WTC11 (cell line): ENCODE measurements at regions not wholly inside any gene's neighbourhood (a gene's known extent, or its start where the extent isn't known, plus 50 kb on each side); places are given as distances from the start of the nearest gene placed in this dataset.

Experiments used
- ATAC-seq: fragments of 200-7000 bp; cut with Tn5 transposase; 2 replicates; pipeline ENCODE4 v1.10.0; 2021; ENCODE audit warnings: mild to moderate bottlenecking, moderate library complexity
- CTCF ChIA-PET: fragments of 300-600 bp; sonication (Branson Sonifier 250); formaldehyde crosslinking; loops from one replicate; lab custom pipeline; 2021; ENCODE audit warnings: antibody characterized with exemption; lab: Charles Lee
- POLR2A ChIA-PET: fragments of 350-600 bp; sonication (Branson Sonifier 250); formaldehyde crosslinking; loops from one replicate; lab custom pipeline; 2021; ENCODE audit warnings: antibody characterized with exemption; lab: Charles Lee
- DNase-seq: peaks from one replicate; pipeline ENCODE4 v3.0.0; 2021; ENCODE audit warnings: low spot score
- H3K27ac Mint-ChIP-seq: 2 replicates; pipeline ENCODE4 v1.8.0; 2021; ENCODE audit warnings: mixed read lengths
- H3K27me3 Mint-ChIP-seq: 2 replicates; pipeline ENCODE4 v1.8.0; 2021; ENCODE audit warnings: low read depth, mild to moderate bottlenecking, moderate library complexity, mixed read lengths
- H3K36me3 Mint-ChIP-seq: 2 replicates; pipeline ENCODE4 v1.8.0; 2021; ENCODE audit warnings: mixed read lengths
- H3K4me1 Mint-ChIP-seq: 2 replicates; pipeline ENCODE4 v1.8.0; 2022; ENCODE audit warnings: mixed read lengths
- H3K4me3 Mint-ChIP-seq: 2 replicates; pipeline ENCODE4 v1.8.0; 2021; ENCODE audit warnings: mild to moderate bottlenecking, moderate library complexity, mixed read lengths
- H3K9me3 Mint-ChIP-seq: 2 replicates; pipeline ENCODE4 v1.8.0; 2021; ENCODE audit warnings: mixed read lengths
- ARID4B ChIP-seq: sonication (generic); formaldehyde crosslinking; IDR thresholded peaks from 2 replicates; pipeline ENCODE4 v1.8.0; 2023; ENCODE audit warnings: missing genetic modification reagents, mild to moderate bottlenecking, borderline replicate concordance
- ATF1 ChIP-seq: sonication (generic); formaldehyde crosslinking; IDR thresholded peaks from 2 replicates; pipeline ENCODE4 v1.8.1; 2023; ENCODE audit warnings: mild to moderate bottlenecking, moderate library complexity, missing genetic modification reagents
- ATF3 ChIP-seq: sonication (generic); formaldehyde crosslinking; conservative IDR thresholded peaks from 2 replicates; pipeline ENCODE4 v1.8.1; 2022; ENCODE audit warnings: mild to moderate bottlenecking, missing genetic modification reagents
- CDX4 ChIP-seq: fragments of 250-450 bp; sonication (Bioruptor Pico); IDR thresholded peaks from 2 replicates; pipeline ENCODE4 v1.9.0; 2021; ENCODE audit warnings: moderate library complexity, mild to moderate bottlenecking, inconsistent platforms, borderline replicate concordance
- E2F4 ChIP-seq: sonication (generic); formaldehyde crosslinking; IDR thresholded peaks from 2 replicates; pipeline ENCODE4 v1.8.1; 2022; ENCODE audit warnings: low read depth, mild to moderate bottlenecking, moderate library complexity, missing genetic modification reagents, borderline replicate concordance
- EMX1 ChIP-seq: fragments of 250-450 bp; sonication (Bioruptor Pico); IDR thresholded peaks from 2 replicates; pipeline ENCODE4 v1.8.0; 2021; ENCODE audit warnings: mild to moderate bottlenecking
- FOXP4 ChIP-seq: sonication (generic); formaldehyde crosslinking; IDR thresholded peaks from 2 replicates; pipeline ENCODE4 v1.8.0; 2022; ENCODE audit warnings: mild to moderate bottlenecking, missing genetic modification reagents
- HMGA2 ChIP-seq: fragments of 250-450 bp; sonication (Bioruptor Pico); IDR thresholded peaks from 2 replicates; pipeline ENCODE4 v1.4.0; 2021; ENCODE audit warnings: mild to moderate bottlenecking, moderate library complexity
- JUN ChIP-seq: sonication (generic); formaldehyde crosslinking; IDR thresholded peaks from 2 replicates; pipeline ENCODE4 v1.8.0; 2023; ENCODE audit warnings: mild to moderate bottlenecking, missing genetic modification reagents
- NFYB ChIP-seq: sonication (generic); formaldehyde crosslinking; conservative IDR thresholded peaks from 2 replicates; pipeline ENCODE4 v1.8.0; 2022; ENCODE audit warnings: low read depth, missing genetic modification reagents
- NR1H2 ChIP-seq: sonication (generic); formaldehyde crosslinking; IDR thresholded peaks from 2 replicates; pipeline ENCODE4 v1.9.0; 2021; ENCODE audit warnings: mild to moderate bottlenecking, moderate library complexity, missing genetic modification reagents
- OVOL2 ChIP-seq: fragments of 250-450 bp; sonication (Bioruptor Pico); IDR thresholded peaks from 2 replicates; pipeline ENCODE4 v1.9.0; 2021; ENCODE audit warnings: mild to moderate bottlenecking, borderline replicate concordance
- PREB ChIP-seq: sonication (generic); formaldehyde crosslinking; IDR thresholded peaks from 2 replicates; pipeline ENCODE4 v1.8.1; 2022; ENCODE audit warnings: mild to moderate bottlenecking, missing genetic modification reagents, moderate library complexity, borderline replicate concordance
- RELA ChIP-seq: sonication (generic); formaldehyde crosslinking; IDR thresholded peaks from 2 replicates; pipeline ENCODE4 v1.8.1; 2022; ENCODE audit warnings: missing genetic modification reagents, mild to moderate bottlenecking, borderline replicate concordance
- SP1 ChIP-seq: sonication (generic); formaldehyde crosslinking; conservative IDR thresholded peaks from 2 replicates; pipeline ENCODE4 v1.8.1; 2022; ENCODE audit warnings: missing genetic modification reagents
- ZBTB43 ChIP-seq: sonication (generic); formaldehyde crosslinking; IDR thresholded peaks from 2 replicates; pipeline ENCODE4 v1.8.1; 2023; ENCODE audit warnings: mild to moderate bottlenecking, missing genetic modification reagents
- ZMAT4 ChIP-seq: fragments of 250-450 bp; sonication (Bioruptor Pico); IDR thresholded peaks from 2 replicates; pipeline ENCODE4 v1.9.0; 2021; ENCODE audit warnings: mild to moderate bottlenecking
- ZNF121 ChIP-seq: sonication (generic); formaldehyde crosslinking; IDR thresholded peaks from 2 replicates; pipeline ENCODE4 v1.8.0; 2023; ENCODE audit warnings: missing genetic modification reagents
- ZNF138 ChIP-seq: sonication (generic); formaldehyde crosslinking; conservative IDR thresholded peaks from 2 replicates; pipeline ENCODE4 v1.8.1; 2022; ENCODE audit warnings: mild to moderate bottlenecking, moderate library complexity, missing genetic modification reagents
- ZNF232 ChIP-seq: sonication (generic); formaldehyde crosslinking; IDR thresholded peaks from 2 replicates; pipeline ENCODE4 v1.8.0; 2022; ENCODE audit warnings: mild to moderate bottlenecking, missing genetic modification reagents
- ZNF263 ChIP-seq: sonication (generic); formaldehyde crosslinking; IDR thresholded peaks from 2 replicates; pipeline ENCODE4 v1.8.1; 2022; ENCODE audit warnings: low read depth, mild to moderate bottlenecking, moderate library complexity, missing genetic modification reagents
- ZNF512 ChIP-seq: sonication (generic); formaldehyde crosslinking; IDR thresholded peaks from 2 replicates; pipeline ENCODE4 v1.8.1; 2022; ENCODE audit warnings: missing genetic modification reagents, borderline replicate concordance

- H3K4me3 Mint-ChIP-seq: no peak overlapping the region
- POLR2A ChIA-PET: no interaction called here
- H3K9me3 Mint-ChIP-seq: peaks cover 35% of the 10 kb centered on the region
- peak overlapping the region; percentile 6; the same call in 1 of the 2 replicates for H3K27ac Mint-ChIP-seq
- ATAC-seq (no peak), DNase-seq (no peak)
- peaks cover 41% of the 10 kb centered on the region for H3K4me1 Mint-ChIP-seq
- H3K36me3 Mint-ChIP-seq: peaks cover 39% of the 10 kb centered on the region
- CTCF ChIA-PET: no interaction called here
- TF ChIP-seq ATF1 (no peak), ZNF512 (CRISPR knock-in tag) (no peak), FOXP4 (no peak), ZNF263 (no peak), NFYB (no peak), PREB (CRISPR knock-in tag) (no peak), NR1H2 (CRISPR knock-in tag) (no peak), ZMAT4 (CRISPR knock-in tag) (no peak), EMX1 (no peak)
- H3K27me3 Mint-ChIP-seq: no peaks in the 10 kb centered on the region
These were observed 170.8 kb downstream of the PMAIP1 start for GRCh38 chr18:60070631-60071030.

- ChIA-PET CTCF (interaction anchor here (0.6 to 1.0 kb wide), 2 partner anchors 81 to 345 kb away, joined by 3 to 4 read pairs; no protein-coding TSS in a partner anchor), POLR2A (no interaction called here)
- DNase-seq (no peak), ATAC-seq (peak; percentile 16; the same call in 1 of the 2 replicates)
- H3K9me3 Mint-ChIP-seq: peaks cover 32% of the 10 kb centered on the region
- H3K27me3 Mint-ChIP-seq: no peaks in the 10 kb centered on the region
- peaks cover 51% of the 10 kb centered on the region for H3K4me1 Mint-ChIP-seq
- peaks cover 34% of the 10 kb centered on the region for H3K36me3 Mint-ChIP-seq
- H3K27ac Mint-ChIP-seq: 0 out of 2 replicates have a peak overlapping the region, but pooled peaks have one; percentile 43
- H3K4me3 Mint-ChIP-seq: no peak overlapping the region
- TF ChIP-seq E2F4 (CRISPR knock-in tag) (no peak), OVOL2 (no peak), CDX4 (CRISPR knock-in tag) (no peak), ZNF121 (CRISPR knock-in tag) (no peak), ARID4B (CRISPR knock-in tag) (no peak), ATF3 (no peak), SP1 (no peak), EMX1 (no peak), ZNF263 (no peak), ZBTB43 (CRISPR knock-in tag) (no peak), RELA (no peak), HMGA2 (CRISPR knock-in tag) (no peak), ZNF232 (no peak), JUN (no peak), ZNF138 (no peak)
These were observed 169.3 kb downstream of the PMAIP1 start for GRCh38 chr18:60069145-60069544.
